Activated CD8-positive, alpha-beta memory T cell treated with anti-CD3 and anti-CD28 coated beads for 1 hour (primary cell): ENCODE measurements at regions not wholly inside any gene's neighbourhood (a gene's known extent, or its start where the extent isn't known, plus 50 kb on each side); places are given as distances from the start of the nearest gene placed in this dataset.
"Not testable (repeated sequence)": the region's sequence is repeated elsewhere in the genome, so short reads cannot be mapped to it uniquely, and the experiment has no call there.

Experiments
- DNase-seq, 2 donors: peaks; one replicate each; pipeline ENCODE4 v3.0.0-alpha.2; 2020; ENCODE audit warnings: low read depth in 1 of 2; ENCODE audit errors: extremely low read depth in 1 of 2

DNA sequence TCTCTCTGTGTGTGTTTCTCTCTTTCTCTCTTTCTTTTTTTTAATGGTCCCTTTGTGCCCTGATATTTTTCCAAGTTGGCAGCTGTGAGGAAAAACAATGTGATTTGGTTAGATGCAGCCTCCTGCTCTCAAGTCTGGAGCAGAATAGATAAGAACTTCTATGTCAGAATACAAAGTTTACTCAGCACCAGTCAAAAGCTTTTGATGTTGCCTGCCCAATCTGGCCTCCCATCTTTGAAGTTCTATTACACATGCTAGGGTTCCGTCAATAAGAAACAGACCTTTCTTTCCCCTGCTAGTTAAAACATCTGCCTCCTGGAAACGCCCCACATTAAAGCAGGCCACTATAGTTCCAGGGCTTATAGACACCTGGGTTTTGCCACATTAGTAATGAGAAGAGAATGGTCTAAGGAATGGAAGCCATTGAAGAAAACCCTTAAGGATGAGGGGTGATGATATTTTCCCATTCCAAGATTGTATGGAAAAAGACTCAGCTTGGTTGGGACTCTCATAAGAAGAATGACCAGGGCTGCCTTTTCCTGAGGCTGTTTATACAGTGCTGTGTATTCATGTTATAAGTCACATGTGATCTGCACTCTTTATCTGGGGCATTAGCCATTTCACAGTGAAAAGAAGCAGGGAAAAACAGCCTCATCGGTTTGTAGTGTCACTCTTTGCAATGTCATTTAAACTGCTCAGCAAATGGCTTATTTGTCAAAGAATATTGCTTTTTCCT lies 414.7 kb upstream of the PROX1 start:
- no peak for DNase-seq

DNA sequence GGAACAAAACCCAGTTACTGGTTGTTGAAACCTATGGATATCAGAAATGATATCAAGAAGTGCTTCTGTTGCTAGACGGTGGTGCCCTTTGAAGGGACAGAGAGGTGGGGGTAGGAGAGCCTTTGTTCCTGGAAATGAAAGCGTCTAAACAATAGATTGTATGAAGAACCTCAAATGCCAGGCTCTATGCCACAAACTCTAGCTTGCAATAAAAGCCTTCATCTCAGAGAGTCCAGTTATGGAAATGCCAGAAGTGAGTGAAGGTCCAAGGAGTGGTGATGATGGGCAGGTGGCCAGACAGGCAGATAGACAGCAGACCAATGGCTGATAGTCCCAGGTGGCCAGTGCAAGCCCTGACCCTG lies 414.1 kb upstream of the PROX1 start:
- no peak for DNase-seq

DNA sequence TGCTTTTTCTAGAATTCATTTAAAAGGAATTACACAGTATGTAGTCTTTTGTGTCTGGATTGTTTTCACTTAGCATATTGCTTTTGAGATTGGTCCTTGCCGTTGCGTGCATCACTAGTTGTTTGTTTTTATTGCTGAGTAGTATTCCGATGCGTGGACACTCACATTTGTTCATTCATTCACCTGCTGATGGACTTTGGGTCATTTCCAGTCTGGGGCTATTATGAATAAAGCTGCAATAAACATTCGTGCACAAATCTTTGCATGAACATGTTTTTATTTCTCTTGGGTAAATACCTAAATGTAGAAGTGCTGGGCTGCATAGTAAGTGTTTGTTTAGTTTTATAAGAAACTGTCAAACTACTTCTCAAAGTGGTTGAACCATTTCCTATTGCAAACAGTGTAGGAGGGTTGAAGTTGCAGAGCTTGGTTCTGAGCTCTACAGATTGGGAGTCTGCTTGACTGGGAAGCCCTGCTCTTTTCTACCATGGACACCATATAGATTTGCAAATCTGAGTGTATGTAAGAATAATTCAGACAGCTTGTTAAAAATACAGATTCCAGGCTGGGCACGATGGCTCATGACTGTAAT lies 404.7 kb upstream of the PROX1 start:
- no peak for DNase-seq

DNA sequence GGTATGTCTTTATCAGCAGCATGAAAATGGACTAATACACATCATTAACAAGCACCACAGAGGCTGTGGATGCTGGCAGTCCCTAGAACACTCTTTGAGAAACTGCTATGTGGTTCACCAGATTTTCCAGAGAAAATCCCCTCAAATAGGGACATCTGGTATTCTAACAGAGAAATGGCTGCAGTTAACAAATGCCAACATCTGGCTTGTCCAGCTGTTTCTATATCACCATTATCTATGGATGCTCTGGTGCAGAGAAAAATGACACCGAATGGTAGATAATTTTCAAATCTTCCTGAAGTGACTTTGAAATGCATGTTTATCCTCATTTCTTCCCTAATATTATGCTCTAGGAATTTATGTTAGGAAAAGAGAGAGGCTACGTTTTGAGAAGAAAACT lies 403.5 kb upstream of the PROX1 start:
- DNase-seq, result no peak

DNA sequence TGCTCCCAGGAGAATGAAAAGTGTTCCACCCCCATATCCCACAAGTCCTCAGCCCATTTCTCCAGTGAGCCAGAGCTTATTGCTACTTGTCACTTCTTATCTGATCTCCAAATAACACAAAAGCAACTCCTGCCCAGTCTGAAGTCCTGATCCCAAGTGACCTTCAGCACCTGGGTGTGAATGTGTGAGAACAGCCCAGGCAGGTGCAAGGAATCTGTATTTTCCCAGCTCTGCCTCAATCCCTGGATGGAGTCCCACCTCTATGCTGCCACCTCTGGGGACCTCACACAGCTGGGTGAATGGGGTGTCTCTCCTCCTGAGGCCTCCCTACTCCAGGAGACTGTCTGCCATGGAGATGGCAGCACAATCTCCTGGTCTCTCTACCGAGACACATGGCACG lies 402.4 kb upstream of the PROX1 start:
- no peak for DNase-seq

DNA sequence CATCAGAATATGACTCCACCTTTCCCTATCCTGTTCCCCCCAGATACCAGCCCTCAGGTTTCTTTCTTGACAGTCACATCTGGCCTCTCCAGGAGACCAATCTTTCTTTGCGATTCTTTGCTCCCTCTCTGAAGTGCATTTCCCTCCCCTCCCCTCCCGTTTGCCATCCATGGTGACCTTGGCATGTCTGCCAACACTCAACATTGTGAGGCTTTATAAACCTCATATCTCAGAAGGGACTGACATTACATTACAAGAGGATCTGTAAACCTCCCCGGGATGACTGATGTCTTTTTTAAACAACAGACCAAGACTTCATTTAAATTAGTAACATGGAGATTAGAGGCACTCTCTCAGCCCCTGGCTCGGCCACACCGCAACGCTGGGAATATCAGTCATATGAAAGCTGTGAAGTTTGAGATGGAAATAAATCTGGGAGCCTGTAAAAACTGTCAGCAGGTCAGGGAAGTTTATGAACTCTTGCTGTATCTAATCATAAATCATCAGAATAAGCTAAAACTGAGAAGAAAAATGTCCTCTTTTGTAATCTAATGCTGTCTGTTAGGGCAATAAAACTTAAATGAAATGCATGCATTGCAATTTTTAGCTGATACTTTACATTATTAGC lies 401.7 kb upstream of the PROX1 start:
- no peak for DNase-seq

DNA sequence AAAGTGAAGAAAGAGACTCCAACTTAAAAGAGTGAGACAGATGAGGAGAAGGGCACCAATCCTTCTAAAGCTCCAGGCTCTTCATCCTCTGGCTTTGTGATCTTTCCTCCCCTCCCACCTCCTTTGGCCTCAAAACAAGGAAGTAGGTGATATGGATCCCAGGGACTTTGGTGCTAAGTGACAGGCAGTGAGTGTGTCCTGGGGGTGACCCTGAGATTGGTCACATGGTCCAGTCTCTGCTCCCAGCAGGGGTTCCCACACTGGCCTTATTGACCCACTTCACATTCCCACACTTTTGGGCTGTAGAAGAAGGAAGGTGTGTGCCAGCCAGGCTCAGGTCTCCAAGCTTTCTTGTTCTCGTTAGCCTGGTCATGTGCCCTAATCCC lies 401.2 kb upstream of the PROX1 start:
- DNase-seq, result no peak

DNA sequence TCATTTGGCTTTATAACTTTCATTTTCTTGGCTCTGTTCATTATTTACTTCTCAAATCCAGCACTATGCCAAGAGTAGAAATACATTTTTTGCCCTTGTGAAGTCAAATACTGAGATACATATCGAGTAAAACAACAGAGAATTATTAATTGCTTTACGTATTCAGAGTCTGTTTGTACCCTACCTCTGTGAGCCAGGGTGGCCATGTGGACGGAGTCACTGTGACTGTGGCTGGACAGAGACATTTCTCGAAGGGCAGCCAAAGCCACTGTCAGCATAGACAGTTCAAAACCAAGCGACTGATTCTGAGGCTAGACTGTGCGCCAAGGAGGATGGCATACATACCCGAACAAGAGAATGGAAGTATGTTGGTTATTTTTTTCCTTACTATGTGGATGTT lies 391.0 kb upstream of the PROX1 start:
- DNase-seq, result no peak

DNA sequence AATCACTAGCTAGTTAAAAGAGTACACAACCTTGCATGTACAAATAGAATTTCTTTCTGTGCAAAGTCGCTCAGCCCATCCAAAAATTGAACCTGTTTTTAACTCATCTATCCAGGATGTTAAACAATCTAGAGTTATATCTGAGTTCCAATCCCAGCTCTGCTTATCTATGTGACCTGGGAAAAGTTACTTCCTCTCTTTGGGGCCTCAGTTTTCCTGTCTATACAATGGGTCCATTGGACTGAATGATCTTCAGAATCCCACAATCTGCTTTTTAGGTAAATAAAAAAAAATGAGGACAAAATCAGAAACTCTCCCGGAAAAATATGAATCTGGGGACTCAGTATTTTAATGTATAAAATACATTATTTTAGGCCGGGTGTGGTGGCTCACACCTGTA lies 389.5 kb upstream of the PROX1 start:
- DNase-seq, result no peak

DNA sequence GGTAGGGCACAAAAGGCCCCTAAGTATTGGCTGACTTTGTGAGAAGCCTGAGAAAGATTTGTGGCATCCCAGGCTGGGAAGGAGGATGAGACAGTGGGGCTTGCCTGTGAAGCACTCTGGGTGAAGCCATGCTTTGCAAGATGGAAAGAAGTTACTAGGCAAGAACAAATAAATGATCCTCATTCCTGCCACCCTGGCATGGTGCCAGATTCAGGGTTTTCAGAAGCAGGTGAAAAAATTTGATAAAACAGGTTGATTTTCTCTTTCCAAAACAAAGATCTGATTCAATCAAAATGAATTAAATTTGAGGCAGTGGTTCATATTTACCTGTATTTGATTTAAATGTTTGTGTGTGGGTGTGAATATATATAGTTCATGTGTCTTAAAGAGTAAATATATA lies 386.9 kb upstream of the PROX1 start:
- DNase-seq, result no peak

DNA sequence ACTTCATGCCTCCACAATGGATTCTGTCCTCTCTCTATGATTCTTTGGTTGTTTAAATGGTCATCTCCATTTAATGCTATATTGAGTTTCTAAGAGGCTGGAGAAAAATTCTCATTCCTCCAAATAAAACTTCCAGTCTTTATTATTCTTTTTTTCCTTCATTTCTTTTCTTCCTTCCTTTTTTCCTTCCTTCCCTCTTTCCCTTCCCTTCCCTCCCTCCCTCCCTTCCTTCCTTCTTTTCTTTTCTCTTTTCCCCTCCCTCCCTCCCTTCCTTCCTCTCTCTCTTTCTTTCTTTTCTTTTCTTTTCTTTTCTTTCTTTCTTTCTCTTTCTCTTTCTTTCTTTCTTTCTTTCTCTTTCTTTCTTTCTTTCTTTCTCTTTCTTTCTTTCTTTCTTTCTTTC lies 386.1 kb upstream of the PROX1 start:
- not testable (repeated sequence) for DNase-seq

DNA sequence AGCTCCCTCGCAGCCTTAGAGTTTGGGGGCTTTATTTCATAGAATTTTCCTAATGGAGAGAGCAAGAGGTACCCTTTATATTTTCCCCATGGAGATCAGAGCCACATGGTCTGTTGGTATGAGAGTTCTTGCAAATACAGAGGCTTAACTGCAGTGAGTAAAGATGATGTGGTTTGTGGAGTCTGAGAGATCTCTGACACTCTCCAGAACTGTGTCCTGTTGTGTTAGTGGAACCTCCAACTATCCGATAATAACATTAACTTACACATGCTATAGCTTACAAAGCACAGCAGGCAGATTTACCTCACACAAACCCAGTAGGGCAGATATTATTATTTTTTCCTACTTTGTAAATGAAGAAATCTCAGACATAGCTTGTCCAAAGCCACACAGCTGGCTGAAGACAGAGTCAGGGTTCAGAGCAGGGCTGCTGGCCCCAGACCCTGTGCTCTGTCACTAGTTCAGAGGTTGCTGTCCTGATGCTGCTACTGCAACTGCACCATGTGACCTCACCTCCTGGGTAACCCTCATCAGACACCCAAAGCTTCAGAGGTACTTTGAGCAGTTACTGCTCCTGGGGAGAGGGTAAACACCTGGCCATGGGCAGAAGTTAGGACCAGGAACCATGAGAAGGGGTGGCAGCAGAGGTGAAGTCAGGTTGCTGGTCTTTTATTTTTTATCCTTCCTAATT lies 384.8 kb upstream of the PROX1 start:
- no peak for DNase-seq

DNA sequence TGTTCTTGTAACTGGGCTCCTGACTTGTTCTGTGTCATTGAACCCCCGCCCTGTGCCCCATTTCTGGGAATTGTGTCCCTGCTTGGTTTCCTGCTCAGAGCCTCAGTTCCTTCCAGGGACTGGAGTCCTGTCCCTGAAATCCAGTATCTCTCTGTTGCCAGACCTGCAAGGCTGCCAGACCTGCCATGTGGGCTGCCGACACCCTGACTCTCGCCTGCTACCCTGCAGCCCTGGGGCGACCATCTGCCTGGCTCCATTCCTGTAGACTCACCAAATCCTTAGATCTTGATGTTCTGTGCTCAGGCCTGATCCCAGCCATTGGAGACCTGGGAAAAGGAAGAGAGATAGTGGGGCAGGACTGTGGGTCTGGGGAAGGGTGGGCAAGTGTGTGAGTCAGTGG lies 383.3 kb upstream of the PROX1 start:
- no peak for DNase-seq

DNA sequence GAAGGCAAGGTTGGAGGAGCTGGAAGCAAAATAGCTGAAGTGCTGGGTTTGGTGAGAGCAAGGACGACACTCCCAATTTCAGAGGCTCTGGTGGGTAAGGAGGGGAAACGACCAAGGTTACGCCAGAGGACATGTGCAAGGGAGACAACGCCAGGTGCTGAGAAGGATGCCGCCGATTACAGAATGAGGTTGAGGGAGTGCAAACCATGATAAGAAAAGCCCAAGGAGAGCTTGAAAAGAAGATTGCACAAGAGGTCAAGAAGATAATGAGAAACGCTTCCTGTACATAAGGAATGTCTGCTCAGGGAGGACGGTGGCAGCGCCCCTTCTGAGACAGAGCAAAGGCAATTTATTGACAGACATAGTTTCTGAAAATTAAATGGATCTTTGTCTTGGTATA lies 382.0 kb upstream of the PROX1 start:
- DNase-seq, result no peak

DNA sequence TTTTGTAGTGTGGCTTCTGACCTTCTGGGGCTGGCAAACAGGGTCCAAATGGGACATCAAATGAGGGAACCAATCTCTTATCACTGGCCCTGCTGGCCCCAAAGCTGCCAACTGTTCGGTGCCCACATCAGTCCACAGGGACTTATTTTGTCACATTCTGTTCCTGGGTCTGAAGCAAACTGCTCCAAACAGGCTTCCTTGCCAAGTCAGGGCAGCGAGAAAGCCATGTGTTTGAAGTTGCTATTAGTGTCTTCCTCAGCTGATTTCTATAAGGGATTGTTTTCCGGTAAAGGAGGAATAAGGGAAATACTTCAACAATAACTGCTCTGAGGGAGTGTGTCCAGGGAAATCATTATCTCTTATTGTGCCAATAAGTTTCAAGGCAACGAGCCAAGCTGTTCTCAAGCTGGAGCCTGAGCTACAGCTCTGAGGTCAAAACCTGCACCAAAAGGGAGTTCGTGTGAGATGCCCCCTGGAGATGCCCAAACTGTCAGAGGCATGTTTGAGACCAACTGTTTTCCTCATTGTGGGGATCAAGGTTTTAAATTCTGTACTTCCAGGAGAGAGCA lies 381.4 kb upstream of the PROX1 start:
- no peak for DNase-seq

DNA sequence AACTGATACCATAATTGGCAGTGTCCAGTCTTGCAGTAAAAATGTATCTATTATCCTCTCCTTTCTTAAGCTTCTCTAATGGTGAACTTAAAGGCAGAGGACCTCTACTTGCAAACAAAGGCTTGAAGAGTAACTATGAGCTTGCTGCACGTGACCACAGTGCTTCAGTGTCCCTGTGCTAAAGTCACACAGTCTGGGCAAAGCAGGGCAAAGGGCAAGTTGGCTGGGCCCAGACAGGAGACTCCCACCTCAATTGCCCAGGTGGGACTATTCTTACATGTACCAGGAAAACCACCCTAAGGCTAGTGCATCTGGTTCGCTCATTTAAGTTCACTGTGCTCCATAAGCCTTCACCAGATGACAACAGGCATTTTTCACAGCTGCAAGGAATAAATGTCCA lies 374.2 kb upstream of the PROX1 start:
- DNase-seq, result no peak

DNA sequence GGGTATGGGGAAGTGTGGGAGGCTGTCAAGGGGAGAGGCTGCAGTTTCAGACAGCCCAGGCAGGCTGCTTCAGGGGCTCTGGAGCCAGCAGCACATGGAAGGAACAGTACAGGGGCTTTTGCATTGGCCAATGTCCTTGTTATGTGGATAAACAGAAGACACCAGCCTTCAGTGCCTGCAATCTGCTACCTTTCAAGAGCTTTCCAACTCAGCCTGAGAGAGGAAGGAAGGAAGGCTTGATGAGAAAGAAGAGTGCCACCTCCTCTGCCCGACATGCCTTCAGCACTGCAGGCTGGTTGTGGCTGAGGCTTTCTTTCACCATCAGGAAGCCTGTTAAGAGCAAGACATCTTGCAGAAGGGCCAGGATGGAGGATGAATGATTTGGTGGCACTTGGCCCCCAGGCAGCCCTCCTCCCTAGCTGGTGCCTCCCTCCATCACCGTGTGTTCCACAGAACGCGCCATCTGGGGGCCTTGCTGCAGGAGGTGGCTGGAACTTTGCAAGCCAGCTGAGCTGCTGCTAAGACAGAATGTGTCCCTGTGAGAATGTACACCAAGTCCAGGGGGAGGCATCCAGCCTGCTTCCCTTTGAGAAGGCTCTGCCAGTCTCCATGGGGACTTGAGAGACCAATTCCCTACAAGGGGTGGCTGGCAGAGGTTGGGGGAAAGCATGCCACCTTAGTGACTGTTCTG lies 372.4 kb upstream of the PROX1 start:
- DNase-seq, result no peak

DNA sequence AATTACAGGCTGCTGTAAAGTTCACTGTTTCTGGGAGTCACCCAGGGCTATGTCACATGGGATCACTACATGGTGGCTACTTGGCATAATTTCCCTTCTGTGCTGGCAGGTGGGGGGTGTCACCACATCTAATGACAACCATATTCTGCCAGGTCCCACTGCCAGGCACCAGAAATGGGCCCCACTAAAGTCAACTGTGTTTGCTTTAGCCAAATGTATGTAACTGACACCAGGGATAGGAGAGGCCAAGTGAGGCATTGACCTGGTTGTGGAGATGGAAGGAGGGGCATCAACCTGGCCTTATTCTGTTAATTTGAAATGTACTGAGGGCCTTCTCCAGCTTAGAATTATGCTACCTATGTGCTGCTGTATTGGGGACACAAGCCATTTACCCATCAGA lies 370.6 kb upstream of the PROX1 start:
- DNase-seq, result no peak

DNA sequence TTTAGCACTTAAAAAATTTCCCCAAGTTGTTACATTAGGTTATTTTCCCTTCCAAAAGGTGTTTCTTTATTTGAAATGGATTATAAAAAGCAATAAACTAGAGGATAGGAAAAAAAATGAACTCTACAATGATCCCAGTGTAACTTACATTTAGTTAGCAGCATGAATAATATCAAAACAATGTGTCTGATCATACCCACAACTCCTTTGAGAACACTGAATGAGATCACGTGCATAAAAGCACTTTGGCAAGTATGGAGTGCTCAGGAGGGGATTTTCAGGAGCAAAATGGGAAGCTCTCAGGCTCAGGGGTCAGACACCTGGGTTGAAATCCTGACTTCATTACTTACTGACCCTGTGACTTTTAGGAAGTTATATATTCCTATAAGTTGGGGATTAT lies 369.7 kb upstream of the PROX1 start:
- DNase-seq, result no peak

DNA sequence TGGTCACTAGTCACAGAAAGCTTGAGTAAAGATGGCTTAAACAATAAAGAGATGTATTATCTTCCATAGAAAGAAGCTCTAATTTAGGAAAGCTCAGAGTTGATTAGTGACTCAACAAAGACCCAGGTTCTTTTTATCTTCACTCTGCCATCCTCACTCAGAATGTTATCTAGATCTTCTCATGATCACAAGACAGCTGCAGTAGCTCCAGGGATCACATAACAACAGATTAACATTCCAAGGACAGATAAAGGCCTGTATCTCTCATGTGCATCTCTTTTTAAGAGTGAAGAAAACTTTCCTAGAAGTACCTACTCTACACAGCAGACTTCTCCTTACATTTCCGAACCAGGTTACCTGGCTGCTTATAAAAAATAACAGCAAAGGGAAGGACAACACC lies 368.7 kb upstream of the PROX1 start:
- DNase-seq, result no peak

DNA sequence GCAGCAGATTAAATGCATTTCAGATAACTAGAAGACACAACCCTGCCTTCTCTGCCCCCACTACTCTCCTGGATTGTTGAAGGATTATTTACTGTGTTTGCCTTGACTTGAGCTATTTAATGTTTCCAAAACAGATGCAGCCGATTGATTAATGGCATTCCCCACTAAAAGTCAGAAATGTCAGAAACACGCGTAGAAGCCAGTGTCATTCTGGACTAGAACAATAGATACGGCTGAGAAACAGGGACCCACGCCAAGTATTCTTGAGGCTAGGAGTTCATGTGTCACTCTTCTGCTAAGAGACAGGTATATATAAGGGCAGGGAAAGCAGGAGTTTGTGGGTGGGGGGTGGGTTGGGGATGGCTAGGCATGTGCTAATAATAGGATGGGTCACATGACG lies 366.7 kb upstream of the PROX1 start:
- no peak for DNase-seq
